Activated T-cell treated with anti-CD3 and anti-CD28 coated beads, Interleukin-2, amount 50 U/mL, for 72 hours (primary cell): ENCODE measurements at regions not wholly inside any gene's neighbourhood (a gene's known extent, or its start where the extent isn't known, plus 50 kb on each side); places are given as distances from the start of the nearest gene placed in this dataset.
"Not testable (repeated sequence)": the region's sequence is repeated elsewhere in the genome, so short reads cannot be mapped to it uniquely, and the experiment has no call there.

Experiments used
- ATAC-seq, 2 donors: fragments of 150-1000 bp; cut with Tn5 transposase; replicated peaks in 1 of 2; 2 replicates each; pipeline ENCODE4 v1.10.0; 2021; ENCODE audit warnings: moderate library complexity in 2 of 2, mild to moderate bottlenecking in 1 of 2
- DNase-seq, 2 donors: peaks; one replicate each; pipeline ENCODE4 v3.0.0; 2021 to 2022; ENCODE audit warnings: mixed read lengths in 1 of 2
- H3K27ac Mint-ChIP-seq: one replicate; pipeline ENCODE4 v1.8.0; 2022; ENCODE audit warnings: mild to moderate bottlenecking, moderate library complexity, mixed read lengths
- H3K27me3 Mint-ChIP-seq: one replicate; pipeline ENCODE4 v1.8.0; 2022; ENCODE audit warnings: low read depth, mixed read lengths
- H3K36me3 Mint-ChIP-seq, 2 donors: one replicate each; pipeline ENCODE4 v1.8.0; 2022; ENCODE audit warnings: mixed read lengths in 2 of 2, mild to moderate bottlenecking in 1 of 2; ENCODE audit not compliant: insufficient read depth in 2 of 2
- H3K4me1 Mint-ChIP-seq: one replicate; pipeline ENCODE4 v1.8.0; 2022; ENCODE audit warnings: low read depth, mixed read lengths
- H3K4me3 Mint-ChIP-seq, 2 donors: one replicate each; pipeline ENCODE4 v1.8.0; 2022; ENCODE audit warnings: mild to moderate bottlenecking in 2 of 2, mixed read lengths in 2 of 2, moderate library complexity in 2 of 2
- H3K9me3 Mint-ChIP-seq, 2 donors: one replicate each; pipeline ENCODE4 v1.8.0; 2022; ENCODE audit warnings: mixed read lengths in 2 of 2

DNA sequence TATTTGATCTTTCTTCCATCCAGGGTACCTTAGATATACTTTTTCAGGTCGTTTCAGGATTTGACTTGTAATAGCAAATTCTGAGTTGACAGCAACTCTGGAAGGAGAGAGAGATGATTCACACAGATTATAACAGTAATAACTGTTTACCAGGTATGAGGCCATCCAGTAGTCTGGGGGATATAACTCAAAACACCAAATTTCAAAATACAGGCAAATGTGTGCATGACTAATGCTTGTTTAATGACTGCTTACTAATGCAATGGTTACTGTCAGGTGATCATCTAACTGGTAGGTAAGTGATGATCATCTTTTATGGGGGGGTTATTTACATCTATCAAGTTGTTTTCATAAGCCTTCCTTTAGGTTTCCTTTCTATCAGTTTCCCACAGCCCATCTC is 412.3 kb downstream of the MAT2B start:
- H3K4me3 Mint-ChIP-seq, result no peak overlapping the region
- no peak for DNase-seq
- H3K4me1 Mint-ChIP-seq, result no peaks in the 10 kb centered on the region
- ATAC-seq, result no peak
- peaks cover 8% of the 10 kb centered on the region in 2 donors for H3K9me3 Mint-ChIP-seq
- no peak overlapping the region for H3K27ac Mint-ChIP-seq
- no peaks in the 10 kb centered on the region for H3K36me3 Mint-ChIP-seq
- H3K27me3 Mint-ChIP-seq, result no peaks in the 10 kb centered on the region

- H3K36me3 Mint-ChIP-seq, H3K27ac Mint-ChIP-seq, ATAC-seq, H3K27me3 Mint-ChIP-seq, DNase-seq, H3K4me3 Mint-ChIP-seq, H3K4me1 Mint-ChIP-seq: not testable (repeated sequence)
- peaks cover 10 to 18% of the 10 kb centered on the region in 2 donors for H3K9me3 Mint-ChIP-seq
Observed at GRCh38 chr5:163934990-163935389, 429.6 kb downstream of the MAT2B start.

GRCh38 chr5:163938595-163938994 is 433.2 kb downstream of the MAT2B start:
- H3K4me1 Mint-ChIP-seq, result no peaks in the 10 kb centered on the region

GRCh38 chr5:163941079-163941478 is 435.7 kb downstream of the MAT2B start:
- Mint-ChIP-seq H3K36me3 (no peaks in the 10 kb centered on the region), H3K4me3 (no peak overlapping the region), H3K9me3 (peaks cover 2 to 4% of the 10 kb centered on the region in 2 donors), H3K4me1 (no peaks in the 10 kb centered on the region), H3K27me3 (no peaks in the 10 kb centered on the region), H3K27ac (no peak overlapping the region)
- no peak for ATAC-seq
- DNase-seq, result no peak

More at GRCh38 chr5:163938595-163938994, 433.2 kb downstream of the MAT2B start:
- H3K27me3 Mint-ChIP-seq, result no peaks in the 10 kb centered on the region
- no peak overlapping the region for H3K27ac Mint-ChIP-seq
- H3K9me3 Mint-ChIP-seq, result peaks cover 9 to 16% of the 10 kb centered on the region in 2 donors
- ATAC-seq (no peak), DNase-seq (no peak)
- peaks cover 0 to 1% of the 10 kb centered on the region in 2 donors for H3K36me3 Mint-ChIP-seq
- H3K4me3 Mint-ChIP-seq, result no peak overlapping the region

- H3K9me3 Mint-ChIP-seq, result peaks cover 2 to 3% of the 10 kb centered on the region in 2 donors
- no peak overlapping the region for H3K4me3 Mint-ChIP-seq
- DNase-seq (no peak), ATAC-seq (no peak)
- no peak overlapping the region for H3K27ac Mint-ChIP-seq
- no peaks in the 10 kb centered on the region for H3K27me3 Mint-ChIP-seq
- H3K4me1 Mint-ChIP-seq, result no peaks in the 10 kb centered on the region
- no peaks in the 10 kb centered on the region for H3K36me3 Mint-ChIP-seq
Observed at GRCh38 chr5:163943546-163943945, 438.1 kb downstream of the MAT2B start.

- H3K36me3 Mint-ChIP-seq, result no peaks in the 10 kb centered on the region
- peaks cover 2 to 3% of the 10 kb centered on the region in 2 donors for H3K9me3 Mint-ChIP-seq
- DNase-seq, result no peak
- no peaks in the 10 kb centered on the region for H3K4me1 Mint-ChIP-seq
- H3K27me3 Mint-ChIP-seq, result no peaks in the 10 kb centered on the region
- no peak overlapping the region for H3K27ac Mint-ChIP-seq
- no peak for ATAC-seq
- H3K4me3 Mint-ChIP-seq, result no peak overlapping the region
Observed at GRCh38 chr5:163944738-163945137, 439.3 kb downstream of the MAT2B start.

DNA sequence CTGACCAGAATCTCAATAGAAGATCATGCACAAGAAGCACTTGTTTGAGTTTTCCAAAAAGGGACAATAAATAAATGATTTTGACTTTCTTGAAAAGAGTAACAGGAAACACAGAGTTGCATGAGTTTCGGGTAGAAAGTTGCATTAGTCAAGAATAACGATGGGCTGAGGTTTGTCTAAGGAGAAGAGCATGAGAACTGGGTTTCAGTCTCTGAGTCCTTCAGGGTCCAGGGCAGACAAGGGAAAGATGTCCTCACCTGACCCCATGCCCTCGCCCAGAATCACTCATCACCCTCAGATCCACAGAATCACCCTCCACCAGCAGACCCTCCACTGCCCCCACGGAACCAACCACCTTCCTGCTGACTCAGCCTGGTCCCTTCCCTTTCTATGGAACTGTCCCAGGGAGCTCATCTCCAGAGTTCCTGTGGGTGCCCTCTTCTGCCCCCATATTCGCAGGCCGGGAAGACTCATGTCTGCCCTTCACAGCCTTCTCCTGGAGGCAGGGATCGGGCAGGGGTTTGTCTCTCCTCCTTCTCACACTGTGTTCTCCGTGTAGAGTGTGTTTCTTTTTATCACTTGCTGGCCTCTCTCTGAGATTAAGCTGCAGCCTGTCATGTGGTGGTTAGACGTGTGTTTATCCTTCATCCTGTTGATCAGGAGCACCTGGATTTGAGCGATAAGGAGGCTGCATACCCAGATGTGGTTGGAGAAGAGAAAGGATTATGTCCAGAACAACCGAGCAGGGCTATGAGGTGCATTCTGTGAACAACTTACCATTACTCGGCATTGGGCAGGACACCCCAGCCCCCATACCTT is 442.6 kb downstream of the MAT2B start:
- DNase-seq, result no peak
- no peak overlapping the region for H3K27ac Mint-ChIP-seq
- H3K9me3 Mint-ChIP-seq, result peaks cover 0 to 4% of the 10 kb centered on the region in 2 donors
- no peak for ATAC-seq
- H3K4me1 Mint-ChIP-seq, result no peaks in the 10 kb centered on the region
- H3K4me3 Mint-ChIP-seq, result no peak overlapping the region
- H3K36me3 Mint-ChIP-seq, result no peaks in the 10 kb centered on the region
- H3K27me3 Mint-ChIP-seq, result no peaks in the 10 kb centered on the region

GRCh38 chr5:163950248-163950647 is 444.8 kb downstream of the MAT2B start:
- Mint-ChIP-seq H3K27ac (no peak overlapping the region), H3K27me3 (no peaks in the 10 kb centered on the region), H3K4me3 (no peak overlapping the region), H3K9me3 (peaks cover 0 to 4% of the 10 kb centered on the region in 2 donors), H3K4me1 (no peaks in the 10 kb centered on the region), H3K36me3 (no peaks in the 10 kb centered on the region)
- no peak for ATAC-seq
- no peak for DNase-seq

- DNase-seq, result no peak
- no peak for ATAC-seq
- Mint-ChIP-seq H3K36me3 (no peaks in the 10 kb centered on the region), H3K9me3 (peaks cover 0 to 4% of the 10 kb centered on the region in 2 donors), H3K27me3 (no peaks in the 10 kb centered on the region), H3K4me1 (no peaks in the 10 kb centered on the region), H3K27ac (no peak overlapping the region), H3K4me3 (no peak overlapping the region)
Observed at GRCh38 chr5:163951069-163951468, 445.6 kb downstream of the MAT2B start.

DNA sequence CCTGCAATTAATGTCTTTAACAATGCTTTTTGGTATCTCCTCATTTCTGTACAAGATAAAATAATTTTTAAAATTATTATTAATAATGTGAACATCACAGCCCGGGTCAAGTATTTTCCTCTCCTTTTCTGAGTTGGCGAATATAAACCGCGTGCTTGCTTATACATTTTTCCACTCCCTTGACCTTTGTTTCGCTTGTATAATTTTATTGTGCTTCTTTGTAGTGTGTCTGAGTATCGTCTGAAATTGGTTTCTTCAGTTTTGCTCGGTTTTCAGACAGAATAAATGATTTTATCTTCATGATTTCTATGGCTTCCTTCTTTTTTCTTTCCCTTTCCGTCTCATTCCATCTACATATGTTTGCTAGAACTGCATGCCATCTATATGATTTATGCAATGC is 448.5 kb downstream of the MAT2B start:
- DNase-seq, result no peak
- H3K4me1 Mint-ChIP-seq, result no peaks in the 10 kb centered on the region
- H3K36me3 Mint-ChIP-seq, result no peaks in the 10 kb centered on the region
- no peaks in the 10 kb centered on the region for H3K27me3 Mint-ChIP-seq
- peaks cover 0 to 2% of the 10 kb centered on the region in 2 donors for H3K9me3 Mint-ChIP-seq
- ATAC-seq, result no peak
- no peak overlapping the region for H3K4me3 Mint-ChIP-seq
- no peak overlapping the region for H3K27ac Mint-ChIP-seq

GRCh38 chr5:163961230-163961629 is 455.8 kb downstream of the MAT2B start:
- not testable (repeated sequence) for H3K36me3 Mint-ChIP-seq, H3K4me1 Mint-ChIP-seq, H3K4me3 Mint-ChIP-seq, H3K27ac Mint-ChIP-seq, DNase-seq, H3K9me3 Mint-ChIP-seq, H3K27me3 Mint-ChIP-seq, ATAC-seq

GRCh38 chr5:163963881-163964280 is 458.5 kb downstream of the MAT2B start:
- peaks cover 0 to 2% of the 10 kb centered on the region in 2 donors for H3K9me3 Mint-ChIP-seq
- DNase-seq, result no peak
- H3K36me3 Mint-ChIP-seq, result no peaks in the 10 kb centered on the region
- ATAC-seq, result no peak
- H3K4me3 Mint-ChIP-seq, result no peak overlapping the region
- no peaks in the 10 kb centered on the region for H3K4me1 Mint-ChIP-seq
- no peaks in the 10 kb centered on the region for H3K27me3 Mint-ChIP-seq
- H3K27ac Mint-ChIP-seq, result no peak overlapping the region

DNA sequence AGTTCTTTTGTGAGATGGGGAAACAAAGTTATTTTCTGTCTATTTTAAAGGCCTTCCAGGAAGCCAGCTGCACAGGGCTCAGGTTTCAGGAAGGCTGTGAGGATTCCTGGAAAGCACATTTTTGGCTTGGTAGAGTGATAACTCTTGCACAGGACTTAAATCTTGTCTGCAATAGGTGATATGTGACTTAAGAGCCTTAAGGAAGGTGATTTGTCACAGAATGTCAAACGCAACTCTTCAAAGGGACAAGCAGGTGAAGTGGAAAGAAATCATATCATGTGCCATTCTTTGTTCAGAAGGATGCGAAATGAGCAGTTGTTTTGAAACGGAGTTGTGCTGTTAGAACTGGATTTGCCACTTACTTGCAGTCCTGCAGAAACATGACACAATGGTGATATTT is 459.3 kb downstream of the MAT2B start:
- DNase-seq, result no peak
- no peak for ATAC-seq
- H3K4me3 Mint-ChIP-seq, result no peak overlapping the region
- no peaks in the 10 kb centered on the region for H3K36me3 Mint-ChIP-seq
- H3K4me1 Mint-ChIP-seq, result no peaks in the 10 kb centered on the region
- peaks cover 0 to 2% of the 10 kb centered on the region in 2 donors for H3K9me3 Mint-ChIP-seq
- no peaks in the 10 kb centered on the region for H3K27me3 Mint-ChIP-seq
- H3K27ac Mint-ChIP-seq, result no peak overlapping the region

DNA sequence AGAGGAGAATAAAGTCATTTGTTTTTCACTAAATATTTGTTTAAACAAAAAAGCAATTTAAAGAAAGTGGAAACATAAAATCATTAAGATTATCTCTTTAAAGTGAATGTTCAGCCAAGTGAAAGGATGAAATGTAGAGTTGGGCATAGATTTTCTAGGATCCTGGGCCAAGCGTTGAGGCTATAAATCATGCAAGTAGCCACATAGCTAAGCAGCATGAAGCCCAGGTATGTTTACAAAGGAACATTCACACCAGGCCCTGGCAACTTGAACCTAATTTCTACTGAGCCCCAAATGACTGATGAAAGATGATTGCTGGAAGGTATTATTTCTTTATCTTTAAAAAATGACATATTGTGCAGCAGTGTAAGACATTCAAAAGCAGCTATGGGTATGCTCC is 461.8 kb downstream of the MAT2B start:
- Mint-ChIP-seq H3K27ac (no peak overlapping the region), H3K4me1 (no peaks in the 10 kb centered on the region), H3K4me3 (no peak overlapping the region), H3K9me3 (peaks cover 2 to 3% of the 10 kb centered on the region in 2 donors), H3K36me3 (no peaks in the 10 kb centered on the region), H3K27me3 (no peaks in the 10 kb centered on the region)
- DNase-seq, result no peak
- ATAC-seq, result no peak
